Activated T-cell treated with anti-CD3 and anti-CD28 coated beads, Interleukin-2, amount 50 U/mL, for 72 hours (primary cell): ENCODE measurements at regions not wholly inside any gene's neighbourhood (a gene's known extent, or its start where the extent isn't known, plus 50 kb on each side); places are given as distances from the start of the nearest gene placed in this dataset.

ENCODE experiments used
- ATAC-seq, 2 donors: fragments of 150-1000 bp; cut with Tn5 transposase; replicated peaks in 1 of 2; 2 replicates each; pipeline ENCODE4 v1.10.0; 2021; ENCODE audit warnings: moderate library complexity in 2 of 2, mild to moderate bottlenecking in 1 of 2
- DNase-seq, 2 donors: peaks; one replicate each; pipeline ENCODE4 v3.0.0; 2021 to 2022; ENCODE audit warnings: mixed read lengths in 1 of 2
- H3K27ac Mint-ChIP-seq: one replicate; pipeline ENCODE4 v1.8.0; 2022; ENCODE audit warnings: mild to moderate bottlenecking, moderate library complexity, mixed read lengths
- H3K27me3 Mint-ChIP-seq: one replicate; pipeline ENCODE4 v1.8.0; 2022; ENCODE audit warnings: low read depth, mixed read lengths
- H3K36me3 Mint-ChIP-seq, 2 donors: one replicate each; pipeline ENCODE4 v1.8.0; 2022; ENCODE audit warnings: mixed read lengths in 2 of 2, mild to moderate bottlenecking in 1 of 2; ENCODE audit not compliant: insufficient read depth in 2 of 2
- H3K4me1 Mint-ChIP-seq: one replicate; pipeline ENCODE4 v1.8.0; 2022; ENCODE audit warnings: low read depth, mixed read lengths
- H3K4me3 Mint-ChIP-seq, 2 donors: one replicate each; pipeline ENCODE4 v1.8.0; 2022; ENCODE audit warnings: mild to moderate bottlenecking in 2 of 2, mixed read lengths in 2 of 2, moderate library complexity in 2 of 2
- H3K9me3 Mint-ChIP-seq, 2 donors: one replicate each; pipeline ENCODE4 v1.8.0; 2022; ENCODE audit warnings: mixed read lengths in 2 of 2

DNA sequence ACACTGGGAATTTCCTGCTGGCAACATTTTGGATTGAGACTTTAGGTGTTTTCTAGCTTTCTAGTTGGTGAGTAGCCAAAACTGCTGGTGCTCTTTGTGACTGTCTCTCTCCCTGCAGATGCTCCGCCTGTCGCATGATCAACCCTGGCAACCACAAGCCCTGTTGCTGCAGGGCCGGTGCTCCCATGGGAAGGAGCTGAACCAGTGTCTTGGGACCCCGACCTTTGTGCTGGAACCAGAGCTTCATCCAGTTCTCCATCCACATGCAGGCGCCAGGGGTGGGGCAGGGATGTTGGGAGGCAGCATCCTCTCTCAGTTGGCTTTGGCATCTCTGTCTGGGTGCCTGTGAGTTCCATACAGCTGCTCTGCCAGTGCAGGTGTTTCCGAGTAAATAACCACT is 306.2 kb upstream of the MKI67 start:
- peaks cover 0 to under 1% of the 10 kb centered on the region in 2 donors for H3K9me3 Mint-ChIP-seq
- no peaks in the 10 kb centered on the region for H3K36me3 Mint-ChIP-seq
- H3K4me3 Mint-ChIP-seq, result no peak overlapping the region

DNA sequence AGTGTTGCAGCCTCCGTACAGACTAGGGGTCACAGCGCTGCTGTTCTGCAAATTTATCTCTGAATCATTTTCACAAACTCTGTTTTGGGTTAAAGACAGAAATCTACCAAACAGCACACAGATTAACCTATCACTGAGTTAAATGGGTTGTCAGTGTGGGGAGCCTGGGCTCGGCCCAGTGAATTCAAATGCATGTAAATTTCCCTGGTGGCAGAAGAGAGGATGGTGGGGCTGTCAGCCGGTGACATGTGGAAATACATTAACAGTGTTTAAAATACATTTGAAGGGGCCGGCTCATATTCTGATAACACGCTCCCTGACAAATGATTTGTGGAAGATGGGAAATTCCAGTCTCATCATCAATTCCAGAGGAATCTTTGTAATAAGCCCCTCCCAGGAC is 309.6 kb upstream of the MKI67 start:
- Mint-ChIP-seq H3K27me3 (peaks cover 18% of the 10 kb centered on the region), H3K36me3 (no peaks in the 10 kb centered on the region), H3K4me1 (no peaks in the 10 kb centered on the region), H3K9me3 (peaks cover 3 to 7% of the 10 kb centered on the region in 2 donors), H3K27ac (no peak overlapping the region), H3K4me3 (no peak overlapping the region)
- ATAC-seq (no peak), DNase-seq (no peak)

More for the DNA sequence above, 306.2 kb upstream of the MKI67 start:
- no peak overlapping the region for H3K27ac Mint-ChIP-seq
- H3K27me3 Mint-ChIP-seq, result peaks cover 7% of the 10 kb centered on the region
- DNase-seq (no peak), ATAC-seq (no peak)
- no peaks in the 10 kb centered on the region for H3K4me1 Mint-ChIP-seq

DNA sequence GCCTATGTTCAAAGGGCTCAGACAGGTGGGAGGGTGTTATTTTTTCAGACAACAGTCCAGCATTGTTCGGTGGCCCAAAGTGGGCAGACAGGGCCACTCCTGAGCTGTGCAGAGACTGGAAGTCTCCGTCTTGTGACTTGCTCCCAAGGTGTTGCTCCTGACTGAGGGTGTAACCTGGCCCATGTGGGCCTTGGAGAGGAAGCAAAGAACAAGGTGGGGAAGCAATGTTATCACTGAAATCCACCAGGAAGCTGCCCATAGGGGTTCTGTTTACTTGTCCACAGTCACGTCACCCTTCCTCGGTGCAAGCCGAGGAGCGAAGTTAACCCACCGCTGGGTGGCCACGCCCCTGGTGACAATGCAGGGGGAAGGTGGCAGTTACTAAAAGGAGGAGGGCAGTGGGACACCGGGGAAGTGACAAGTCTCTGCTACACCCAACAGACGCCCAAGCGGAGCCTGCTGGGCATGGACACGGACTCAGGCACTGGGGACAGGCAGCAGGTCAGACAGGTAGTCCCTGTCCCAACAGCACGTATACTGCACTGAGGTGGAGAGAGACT is 311.6 kb upstream of the MKI67 start:
- no peak overlapping the region for H3K4me3 Mint-ChIP-seq
- H3K27me3 Mint-ChIP-seq, result peaks cover 18% of the 10 kb centered on the region
- ATAC-seq (no peak), DNase-seq (no peak)
- H3K9me3 Mint-ChIP-seq, result peaks cover 3 to 7% of the 10 kb centered on the region in 2 donors
- no peaks in the 10 kb centered on the region for H3K4me1 Mint-ChIP-seq
- no peak overlapping the region for H3K27ac Mint-ChIP-seq
- H3K36me3 Mint-ChIP-seq, result no peaks in the 10 kb centered on the region

DNA sequence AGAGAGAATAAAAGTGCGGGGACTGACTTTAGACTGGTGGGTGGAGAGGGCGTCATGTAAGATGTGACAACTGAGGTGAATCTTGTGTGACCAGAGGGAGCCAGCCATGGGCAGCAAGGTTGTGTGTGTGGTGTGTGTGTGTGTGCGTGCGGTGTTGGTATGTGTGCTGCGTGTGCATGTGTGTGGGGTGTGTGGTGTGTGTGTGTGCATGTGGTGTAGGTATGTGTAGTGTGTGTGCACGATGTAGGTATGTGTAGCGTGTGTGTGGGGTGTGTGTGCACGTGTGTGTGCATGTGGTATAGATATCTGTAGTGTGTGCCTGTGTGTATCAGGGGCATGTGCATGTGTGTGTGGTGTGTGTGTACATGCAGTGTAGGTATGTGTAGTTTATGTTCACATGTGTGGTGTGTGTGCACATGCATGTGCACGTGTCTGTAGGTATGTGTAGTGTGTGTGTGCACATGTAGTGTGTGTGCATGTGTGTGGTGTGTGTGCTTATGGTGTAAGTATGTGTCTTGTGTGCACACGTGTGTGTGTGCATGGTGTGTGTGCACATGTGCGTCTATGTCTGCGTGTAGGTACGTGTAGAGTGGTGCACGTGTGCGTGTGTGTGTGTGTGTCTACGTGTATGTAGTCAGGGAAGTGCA is 312.3 kb upstream of the MKI67 start:
- no peak for DNase-seq
- no peak overlapping the region for H3K4me3 Mint-ChIP-seq
- H3K27ac Mint-ChIP-seq, result no peak overlapping the region
- no peaks in the 10 kb centered on the region for H3K36me3 Mint-ChIP-seq
- peaks cover 18% of the 10 kb centered on the region for H3K27me3 Mint-ChIP-seq
- H3K4me1 Mint-ChIP-seq, result no peaks in the 10 kb centered on the region
- H3K9me3 Mint-ChIP-seq, result peaks cover 3 to 7% of the 10 kb centered on the region in 2 donors
- ATAC-seq, result no peak

DNA sequence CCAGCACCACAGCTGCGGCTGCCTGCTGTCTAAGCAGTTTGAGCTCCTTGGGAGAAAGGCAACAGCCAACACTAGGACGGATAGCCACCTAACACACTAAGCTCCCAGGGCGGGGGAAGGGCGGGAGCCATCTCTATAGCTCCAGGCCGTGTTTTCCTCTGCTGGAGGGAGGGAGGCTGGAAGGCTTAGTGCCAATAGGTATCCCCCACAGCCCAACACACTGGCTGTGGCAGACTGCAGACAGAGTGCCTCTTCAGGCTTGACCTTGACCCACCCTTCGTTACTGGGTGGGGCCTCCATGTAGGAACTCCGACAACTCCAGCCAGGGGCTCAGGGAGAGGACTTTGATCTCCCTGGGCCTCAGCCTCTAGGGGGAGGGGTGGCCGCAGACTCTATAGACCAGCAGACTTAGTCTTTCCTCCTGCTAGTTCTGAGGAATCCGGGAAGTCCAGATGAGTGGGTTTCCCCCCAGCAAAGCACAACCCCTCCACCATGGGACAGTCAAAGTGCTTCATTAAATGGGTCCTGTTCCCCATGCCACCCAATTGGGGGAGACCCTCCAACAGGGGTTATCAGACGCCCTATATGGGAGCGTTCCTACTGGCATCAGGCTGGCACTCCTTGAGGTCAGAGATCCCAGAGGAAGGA is 314.4 kb upstream of the MKI67 start:
- DNase-seq (no peak), ATAC-seq (no peak)
- Mint-ChIP-seq H3K27me3 (peaks cover 11% of the 10 kb centered on the region), H3K9me3 (peaks cover 3 to 7% of the 10 kb centered on the region in 2 donors), H3K4me1 (no peaks in the 10 kb centered on the region), H3K27ac (no peak overlapping the region), H3K4me3 (no peak overlapping the region), H3K36me3 (no peaks in the 10 kb centered on the region)

DNA sequence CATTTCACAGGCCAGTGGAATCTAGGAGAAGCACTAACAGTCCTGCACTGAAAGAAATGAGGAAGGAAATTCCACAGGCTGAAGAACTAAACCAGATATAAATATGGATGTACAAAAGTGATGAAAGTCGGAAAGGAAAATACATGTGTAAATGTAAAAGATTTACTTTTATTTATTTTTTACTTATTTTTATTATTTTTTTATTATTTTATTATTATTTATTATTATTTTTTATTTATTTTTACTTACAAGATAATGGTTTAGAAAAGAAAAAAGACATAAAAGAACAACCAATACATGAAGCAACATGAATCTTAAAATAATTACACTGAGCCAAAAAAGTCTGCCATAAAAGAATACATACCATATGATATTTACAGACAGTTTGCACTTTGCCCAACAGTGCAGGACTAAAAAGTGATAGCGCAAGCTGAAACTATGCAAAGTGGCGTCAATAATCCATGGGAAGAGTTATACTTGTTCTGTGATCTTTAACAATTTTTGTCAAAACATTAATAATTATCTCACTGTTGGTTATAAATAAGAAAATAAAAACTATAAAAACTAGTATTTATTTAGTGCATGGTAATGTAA is 317.8 kb upstream of the MKI67 start:
- Mint-ChIP-seq H3K9me3 (no peaks in the 10 kb centered on the region), H3K27me3 (peaks cover 6% of the 10 kb centered on the region), H3K4me3 (no peak overlapping the region), H3K4me1 (no peaks in the 10 kb centered on the region), H3K36me3 (no peaks in the 10 kb centered on the region), H3K27ac (no peak overlapping the region)
- ATAC-seq (no peak), DNase-seq (no peak)

DNA sequence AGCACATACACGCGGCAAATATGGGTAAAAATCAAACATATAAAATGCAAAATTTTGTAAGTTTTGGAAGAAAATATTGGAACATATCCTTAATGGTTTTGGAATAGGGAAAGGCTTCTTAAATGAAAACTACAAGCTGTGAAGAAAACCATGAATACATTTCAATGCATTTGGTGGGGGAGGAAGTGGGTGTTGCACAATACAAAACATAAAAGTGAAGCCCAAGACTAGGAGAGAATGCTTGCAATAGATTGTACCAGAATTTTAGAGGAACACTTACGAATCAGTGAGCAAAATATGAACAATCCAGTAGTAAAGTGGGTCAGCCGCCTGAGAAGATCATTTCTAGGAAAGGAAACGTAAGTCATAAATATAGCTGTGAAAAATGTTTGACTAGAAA is 322.6 kb upstream of the MKI67 start:
- no peaks in the 10 kb centered on the region for H3K4me1 Mint-ChIP-seq
- DNase-seq (no peak), ATAC-seq (no peak)
- no peaks in the 10 kb centered on the region for H3K9me3 Mint-ChIP-seq
- no peak overlapping the region for H3K4me3 Mint-ChIP-seq
- no peak overlapping the region for H3K27ac Mint-ChIP-seq
- no peaks in the 10 kb centered on the region for H3K36me3 Mint-ChIP-seq
- H3K27me3 Mint-ChIP-seq, result peaks cover 13% of the 10 kb centered on the region

DNA sequence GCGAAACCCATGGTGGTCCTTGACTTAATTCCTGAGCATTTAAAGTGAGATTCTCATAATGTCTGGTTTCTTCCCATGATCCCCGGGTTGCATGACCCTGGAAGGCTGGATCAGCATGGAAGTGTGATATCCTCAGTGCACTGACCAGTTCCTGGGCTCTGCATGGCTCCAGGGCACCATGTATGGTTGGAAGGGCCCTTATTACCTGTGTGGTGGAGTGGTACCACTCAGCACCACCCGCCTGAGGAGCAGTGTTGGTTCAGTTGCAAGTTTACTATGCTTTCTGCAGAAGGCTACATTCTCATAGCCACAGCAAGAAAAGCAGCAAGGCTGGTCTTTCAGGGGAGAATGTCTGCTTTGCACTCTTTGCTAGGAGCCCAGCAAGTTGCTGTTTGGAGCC is 325.7 kb upstream of the MKI67 start:
- Mint-ChIP-seq H3K4me1 (no peaks in the 10 kb centered on the region), H3K36me3 (no peaks in the 10 kb centered on the region), H3K9me3 (no peaks in the 10 kb centered on the region), H3K27ac (no peak overlapping the region), H3K4me3 (no peak overlapping the region), H3K27me3 (peaks cover 23% of the 10 kb centered on the region)
- DNase-seq (no peak), ATAC-seq (no peak)

DNA sequence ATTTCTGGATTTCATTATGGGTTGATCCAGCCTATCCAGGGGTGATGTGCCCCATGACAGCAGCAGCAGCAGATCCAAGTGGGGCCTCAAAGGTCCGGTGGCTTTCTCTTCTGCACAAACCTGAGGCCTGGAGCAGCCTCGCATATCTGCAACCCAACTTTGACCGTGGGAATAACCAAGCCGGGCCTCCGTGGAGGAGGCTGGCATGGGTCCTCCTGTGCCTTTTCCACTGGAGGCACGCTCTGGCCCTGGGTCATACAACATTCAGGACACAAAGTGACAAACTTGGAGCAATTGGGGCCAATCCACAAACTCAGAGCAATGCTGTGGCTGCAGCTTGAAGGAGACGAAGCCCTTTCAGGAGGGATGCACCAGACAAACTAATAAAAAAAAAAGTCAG is 330.0 kb upstream of the MKI67 start:
- Mint-ChIP-seq H3K9me3 (no peaks in the 10 kb centered on the region), H3K4me1 (no peaks in the 10 kb centered on the region)

DNA sequence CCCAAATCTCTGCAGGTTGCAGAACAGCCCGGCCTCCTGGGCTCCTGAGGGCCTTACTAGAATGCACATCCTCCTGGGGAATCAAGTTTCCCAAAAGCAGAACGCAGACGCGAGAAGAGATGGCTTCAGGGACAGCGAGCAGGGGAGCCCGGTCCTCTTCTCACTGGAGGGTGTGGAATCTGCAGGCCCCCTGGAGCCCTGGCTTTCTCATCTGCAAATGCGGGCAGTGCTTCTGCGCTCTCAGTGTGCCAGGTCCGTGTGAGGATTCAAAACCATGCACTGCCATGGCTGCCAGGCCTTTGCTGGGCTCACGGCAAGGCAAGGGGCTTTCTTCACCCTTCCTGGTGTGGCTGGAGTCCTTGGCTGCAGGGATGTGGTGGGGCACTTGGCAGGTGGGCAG is 330.9 kb upstream of the MKI67 start:
- H3K27me3 Mint-ChIP-seq, result peaks cover 10% of the 10 kb centered on the region
- H3K27ac Mint-ChIP-seq, result no peak overlapping the region
- DNase-seq (no peak), ATAC-seq (no peak)
- H3K4me3 Mint-ChIP-seq, result no peak overlapping the region
- no peaks in the 10 kb centered on the region for H3K36me3 Mint-ChIP-seq
- H3K9me3 Mint-ChIP-seq, result no peaks in the 10 kb centered on the region
- H3K4me1 Mint-ChIP-seq, result no peaks in the 10 kb centered on the region

More for the DNA sequence above, 330.0 kb upstream of the MKI67 start:
- no peak for DNase-seq
- Mint-ChIP-seq H3K27ac (no peak overlapping the region), H3K36me3 (no peaks in the 10 kb centered on the region), H3K27me3 (peaks cover 10% of the 10 kb centered on the region), H3K4me3 (no peak overlapping the region)
- no peak for ATAC-seq

DNA sequence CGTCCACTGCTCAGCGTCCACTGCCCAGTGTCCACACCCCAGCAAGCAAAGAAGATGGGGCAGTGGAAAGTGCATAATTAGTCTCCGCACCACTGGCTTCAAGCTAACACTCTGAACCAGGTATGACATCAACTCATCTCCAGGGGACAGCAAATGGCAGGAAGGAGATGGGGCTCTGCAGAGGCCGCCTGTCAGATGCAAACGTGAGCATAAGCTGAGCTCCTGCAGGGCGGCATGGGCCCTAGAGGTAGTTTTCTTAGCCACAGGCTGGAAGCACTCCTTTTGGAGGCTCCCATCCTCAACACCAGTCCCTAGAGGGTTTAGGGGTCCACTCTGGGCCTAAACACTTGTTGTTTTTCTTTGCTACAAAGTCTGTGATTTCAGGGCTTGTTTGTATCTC is 335.8 kb upstream of the MKI67 start:
- peaks cover 2 to 3% of the 10 kb centered on the region in 2 donors for H3K9me3 Mint-ChIP-seq
- DNase-seq (no peak), ATAC-seq (no peak)
- no peaks in the 10 kb centered on the region for H3K27me3 Mint-ChIP-seq
- H3K36me3 Mint-ChIP-seq, result no peaks in the 10 kb centered on the region
- no peaks in the 10 kb centered on the region for H3K4me1 Mint-ChIP-seq
- no peak overlapping the region for H3K27ac Mint-ChIP-seq
- H3K4me3 Mint-ChIP-seq, result no peak overlapping the region

DNA sequence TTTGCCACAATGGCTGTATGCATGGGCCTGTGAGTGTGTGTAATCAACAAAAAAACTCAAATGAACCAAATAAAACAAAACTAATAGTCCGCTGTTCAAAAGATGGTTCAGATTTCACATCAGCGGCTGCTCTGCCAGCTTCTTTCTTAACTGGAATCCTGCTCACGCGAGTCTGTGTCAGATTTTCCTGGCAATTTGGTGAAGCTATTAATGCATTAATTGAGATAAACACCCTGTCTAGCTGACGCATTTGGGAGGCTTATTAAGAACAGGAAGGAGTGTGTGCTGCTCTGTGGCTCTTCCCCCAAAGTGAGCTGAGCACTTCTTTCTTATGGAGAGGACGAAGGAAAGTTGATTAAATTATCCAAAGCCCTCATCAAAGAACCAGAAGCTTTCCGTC is 336.6 kb upstream of the MKI67 start:
- no peaks in the 10 kb centered on the region for H3K36me3 Mint-ChIP-seq
- no peak overlapping the region for H3K4me3 Mint-ChIP-seq
- ATAC-seq (no peak), DNase-seq (no peak)
- peaks cover 2 to 3% of the 10 kb centered on the region in 2 donors for H3K9me3 Mint-ChIP-seq
- H3K4me1 Mint-ChIP-seq, result no peaks in the 10 kb centered on the region
- no peak overlapping the region for H3K27ac Mint-ChIP-seq
- no peaks in the 10 kb centered on the region for H3K27me3 Mint-ChIP-seq

DNA sequence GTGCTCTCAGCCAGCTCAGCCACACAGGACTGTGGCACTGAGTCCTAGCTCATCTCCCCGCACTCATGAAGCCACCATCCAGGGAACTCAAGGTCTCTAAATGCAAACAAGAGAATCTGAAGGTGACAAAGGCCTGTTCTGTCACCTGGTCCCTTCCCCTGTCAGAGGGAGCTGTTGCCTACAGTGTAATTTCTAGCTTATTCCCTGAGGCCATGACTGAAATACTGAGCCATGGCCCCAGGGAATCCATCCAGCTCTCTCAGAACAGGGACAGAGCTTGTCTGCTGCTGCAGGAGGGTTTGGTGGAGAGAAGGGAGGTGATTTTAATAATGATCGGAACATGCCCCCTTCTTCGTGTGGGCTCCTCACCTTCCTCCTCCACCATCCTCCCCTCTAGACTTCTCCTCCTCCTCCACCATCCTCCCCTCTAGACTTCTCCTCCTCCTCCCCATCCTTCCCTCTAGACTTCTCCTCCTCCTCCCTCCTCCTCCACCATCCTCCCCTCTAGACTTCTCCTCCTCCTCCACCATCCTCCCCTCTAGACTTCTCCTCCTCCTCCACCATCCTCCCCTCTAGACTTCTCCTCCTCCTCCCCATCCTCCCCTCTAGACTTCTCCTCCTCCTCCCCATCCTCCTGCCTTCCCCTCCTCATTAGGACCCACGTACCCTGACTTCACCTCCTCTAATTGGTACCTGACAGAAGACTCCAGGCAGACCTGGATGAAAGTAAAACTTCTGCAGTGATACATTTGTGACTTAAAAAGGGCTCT is 338.0 kb upstream of the MKI67 start:
- H3K9me3 Mint-ChIP-seq, result peaks cover 2 to 3% of the 10 kb centered on the region in 2 donors
- H3K27ac Mint-ChIP-seq, result no peak overlapping the region
- ATAC-seq (peak in 1 of 2 donors; percentile 39), DNase-seq (peak in 1 of 2 donors; percentile 10)
- H3K36me3 Mint-ChIP-seq, result no peaks in the 10 kb centered on the region
- no peak overlapping the region for H3K4me3 Mint-ChIP-seq
- H3K4me1 Mint-ChIP-seq, result no peaks in the 10 kb centered on the region
- H3K27me3 Mint-ChIP-seq, result no peaks in the 10 kb centered on the region
